Prostate gland (tissue), 2 donors: ENCODE measurements at regions not wholly inside any gene's neighbourhood (a gene's known extent, or its start where the extent isn't known, plus 50 kb on each side); places are given as distances from the start of the nearest gene placed in this dataset.

ENCODE experiments used
- POLR2A ChIP-seq: fragments of 450-650 bp; IDR thresholded peaks from one replicate; pipeline ENCODE4 v1.6.1; 2016; ENCODE audit warnings: antibody characterized with exemption, mild to moderate bottlenecking
- POLR2AphosphoS5 ChIP-seq: sonication (generic); formaldehyde crosslinking; IDR thresholded peaks from one replicate; pipeline ENCODE4 v1.6.1; 2017; ENCODE audit warnings: antibody characterized with exemption
- TF ChIP-seq, protein P1 (sequence below), 4 experiments: fragments of 200-600 bp in 2 of 4; fragments of 450-650 bp in 2 of 4; sonication (generic) in 2 of 4; IDR thresholded peaks; 1 replicate in 3 of 4; 2 replicates in 1 of 4; pipeline ENCODE4 v1.5.1; 2016 to 2019; ENCODE audit warnings: antibody characterized with exemption in 4 of 4, mild to moderate bottlenecking in 2 of 4, moderate library complexity in 2 of 4

DNA sequence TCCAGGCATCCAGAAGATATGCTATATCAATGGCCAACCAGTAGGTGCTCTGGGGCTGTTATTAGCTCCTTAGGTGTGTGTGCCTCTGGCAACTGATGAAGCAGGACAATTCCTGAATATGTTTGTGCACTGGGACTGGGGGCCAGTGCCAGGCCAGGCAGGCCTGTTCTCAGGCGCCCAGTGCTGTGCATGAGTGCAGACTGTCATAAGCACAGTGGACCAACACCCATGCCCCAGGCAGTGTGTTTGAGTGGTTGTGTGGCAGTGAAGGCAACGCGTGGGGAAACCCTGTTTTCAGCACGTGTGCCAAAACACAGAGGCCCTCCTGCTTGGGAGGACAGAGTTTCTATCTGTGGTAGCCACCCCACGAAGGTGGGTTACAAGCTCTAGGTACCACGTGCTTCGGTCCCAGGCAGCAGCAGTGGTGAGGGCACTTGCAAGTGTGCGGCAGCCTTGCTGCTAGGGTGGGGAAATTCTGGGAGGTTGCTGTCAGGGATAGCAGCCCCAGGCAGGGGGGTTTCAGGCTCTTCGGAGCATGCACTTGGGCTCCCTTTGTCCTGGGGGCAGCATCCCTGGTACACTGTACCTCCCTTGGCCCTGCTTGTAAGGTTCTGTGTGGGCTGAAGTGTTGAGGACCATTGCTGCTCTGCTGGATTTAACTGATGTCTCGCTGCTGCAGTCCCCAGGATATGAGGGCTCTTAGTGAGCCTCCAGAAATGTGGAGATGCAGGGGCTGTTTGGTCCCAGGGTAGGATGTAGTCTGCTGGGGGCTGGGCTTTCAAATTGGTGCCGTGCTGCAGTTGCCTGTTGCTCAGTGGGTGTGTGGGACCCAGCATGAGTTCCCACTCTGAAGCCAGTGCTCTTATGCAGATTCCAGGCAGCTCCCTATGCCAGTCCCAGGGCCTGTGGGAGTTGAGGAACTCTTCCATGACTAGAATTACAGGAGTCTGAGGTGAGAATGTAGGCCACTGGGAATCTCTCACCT, 280.9 kb downstream of the RPRM start:
- TF ChIP-seq, protein P1, sequence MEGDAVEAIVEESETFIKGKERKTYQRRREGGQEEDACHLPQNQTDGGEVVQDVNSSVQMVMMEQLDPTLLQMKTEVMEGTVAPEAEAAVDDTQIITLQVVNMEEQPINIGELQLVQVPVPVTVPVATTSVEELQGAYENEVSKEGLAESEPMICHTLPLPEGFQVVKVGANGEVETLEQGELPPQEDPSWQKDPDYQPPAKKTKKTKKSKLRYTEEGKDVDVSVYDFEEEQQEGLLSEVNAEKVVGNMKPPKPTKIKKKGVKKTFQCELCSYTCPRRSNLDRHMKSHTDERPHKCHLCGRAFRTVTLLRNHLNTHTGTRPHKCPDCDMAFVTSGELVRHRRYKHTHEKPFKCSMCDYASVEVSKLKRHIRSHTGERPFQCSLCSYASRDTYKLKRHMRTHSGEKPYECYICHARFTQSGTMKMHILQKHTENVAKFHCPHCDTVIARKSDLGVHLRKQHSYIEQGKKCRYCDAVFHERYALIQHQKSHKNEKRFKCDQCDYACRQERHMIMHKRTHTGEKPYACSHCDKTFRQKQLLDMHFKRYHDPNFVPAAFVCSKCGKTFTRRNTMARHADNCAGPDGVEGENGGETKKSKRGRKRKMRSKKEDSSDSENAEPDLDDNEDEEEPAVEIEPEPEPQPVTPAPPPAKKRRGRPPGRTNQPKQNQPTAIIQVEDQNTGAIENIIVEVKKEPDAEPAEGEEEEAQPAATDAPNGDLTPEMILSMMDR (IDR thresholded peaks at IDR 0.05), result no peak
- TF ChIP-seq POLR2AphosphoS5 (no peak), POLR2A (no peak)
